ENCODE measurements at regions not wholly inside any gene's neighbourhood (a gene's known extent, or its start where the extent isn't known, plus 50 kb on each side); places are given as distances from the start of the nearest gene placed in this dataset.

DNA sequence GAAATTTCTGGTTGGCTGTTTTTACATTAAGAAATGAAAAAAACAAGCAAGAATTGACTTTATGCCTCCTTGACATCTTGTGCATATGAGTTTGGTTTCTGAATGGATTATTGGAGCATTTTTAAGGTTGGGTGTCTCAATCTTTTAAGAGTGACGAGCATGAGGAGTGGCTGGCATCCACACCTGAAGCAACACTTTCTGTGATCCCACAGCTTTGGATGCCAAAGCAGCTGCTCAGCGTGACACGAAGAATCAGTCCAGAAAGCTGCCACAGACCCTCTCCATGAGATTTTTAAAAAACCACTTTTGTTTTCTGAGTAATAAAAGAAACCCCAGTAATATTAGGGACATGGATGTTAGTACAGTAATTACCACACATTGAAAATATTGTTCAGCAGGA, 154.5 kb downstream of the KLF13 start:
- WGBS (ENCODE audit: missing lambda C conversion rate), result 74% methylated on average over 3 of the region's 3 CpGs
- CTCF ChIA-PET, result interaction anchor here (1.1 to 13.3 kb wide), 4 partner anchors 7 to 281 kb away, joined by 3 to 162 read pairs (median 4); no protein-coding TSS in a partner anchor

DNA sequence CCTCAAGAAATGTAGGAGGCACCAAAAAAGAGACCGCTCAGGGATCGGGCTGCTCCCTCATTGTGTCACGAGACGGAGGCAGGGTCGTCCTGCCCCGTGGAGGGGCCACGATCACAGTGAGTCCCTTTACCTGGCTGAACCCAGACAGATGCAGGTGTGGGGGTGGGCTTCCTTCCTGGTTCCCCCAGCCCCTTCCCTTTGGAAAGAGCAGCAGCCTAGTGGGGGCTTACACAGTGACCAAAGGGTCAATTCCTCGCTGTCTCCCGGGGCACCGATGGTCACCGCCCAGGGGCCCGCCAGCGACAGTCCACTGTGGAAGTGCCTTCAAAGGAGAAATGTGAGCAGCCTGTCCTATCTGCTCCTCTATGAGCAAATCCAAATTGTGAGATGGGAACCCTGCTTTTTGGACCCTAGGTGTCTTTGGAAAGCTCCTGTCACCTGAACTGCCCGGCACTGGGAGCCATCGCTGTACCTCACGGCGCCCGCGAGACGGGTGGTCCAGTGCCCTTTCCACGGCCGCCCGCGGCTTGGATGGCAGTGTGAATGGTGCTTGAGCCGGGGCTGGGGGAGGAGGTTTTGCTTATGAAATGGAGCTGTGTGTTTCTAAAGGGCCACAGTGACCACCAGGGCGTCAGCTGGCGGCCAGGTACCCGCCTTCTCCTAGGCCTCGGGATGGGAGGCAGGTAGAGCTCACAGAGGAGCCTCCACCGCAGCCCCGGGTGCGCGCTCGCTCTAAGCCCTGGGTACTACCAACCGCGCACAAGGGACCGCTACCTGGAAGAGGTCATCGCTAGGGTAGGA, 155.7 kb downstream of the KLF13 start:
- 87% methylated on average over 38 of the region's 38 CpGs for WGBS (ENCODE audit: missing lambda C conversion rate)
- Histone ChIP-seq H3K27ac (no peak overlapping the region), H3K9me3 (no peaks in the 10 kb centered on the region), H3K4me3 (no peak overlapping the region), H3K4me2 (no peak overlapping the region), H3K4me1 (no peaks in the 10 kb centered on the region)
- POLR2A ChIA-PET, result no interaction called here
- DNase-seq (ENCODE audit: low read depth in 1 of 2, low spot score in 1 of 2) (no peak), ATAC-seq (no peak), FAIRE-seq (no peak)
- TF ChIP-seq CBX8 (IDR thresholded peaks at IDR 0.05), result no peak
- TF ChIP-seq, protein P1, sequence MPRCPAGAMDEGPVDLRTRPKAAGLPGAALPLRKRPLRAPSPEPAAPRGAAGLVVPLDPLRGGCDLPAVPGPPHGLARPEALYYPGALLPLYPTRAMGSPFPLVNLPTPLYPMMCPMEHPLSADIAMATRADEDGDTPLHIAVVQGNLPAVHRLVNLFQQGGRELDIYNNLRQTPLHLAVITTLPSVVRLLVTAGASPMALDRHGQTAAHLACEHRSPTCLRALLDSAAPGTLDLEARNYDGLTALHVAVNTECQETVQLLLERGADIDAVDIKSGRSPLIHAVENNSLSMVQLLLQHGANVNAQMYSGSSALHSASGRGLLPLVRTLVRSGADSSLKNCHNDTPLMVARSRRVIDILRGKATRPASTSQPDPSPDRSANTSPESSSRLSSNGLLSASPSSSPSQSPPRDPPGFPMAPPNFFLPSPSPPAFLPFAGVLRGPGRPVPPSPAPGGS (IDR thresholded peaks at IDR 0.05), result no peak
- no peak for TF ChIP-seq POLR2AphosphoS2 (conservative IDR thresholded peaks at IDR 0.05; ENCODE audit: low read length)
- no peak for TF ChIP-seq MAFK (IDR thresholded peaks at IDR 0.05; ENCODE audit: partially characterized antibody)
- no peak for TF ChIP-seq SMC3 (IDR thresholded peaks at IDR 0.05)
- no peak for TF ChIP-seq HOXB5 (CRISPR knock-in tag; IDR thresholded peaks at IDR 0.05)
- TF ChIP-seq MAZ (IDR thresholded peaks at IDR 0.05; ENCODE audit: borderline replicate concordance, low read depth, low read length), result no peak
- no peak for TF ChIP-seq GATA3 (IDR thresholded peaks at IDR 0.05; ENCODE audit: borderline replicate concordance)
- TF ChIP-seq ESRRA (IDR thresholded peaks at IDR 0.05; ENCODE audit: borderline replicate concordance, low read length), result no peak
- TF ChIP-seq POLR2A (IDR thresholded peaks at IDR 0.05; ENCODE audit: low read length), result no peak
- TF ChIP-seq RCOR1 (IDR thresholded peaks at IDR 0.05; ENCODE audit: low read depth, low read length), result no peak
- no peak for TF ChIP-seq JUNB (IDR thresholded peaks at IDR 0.05)
- no peak for TF ChIP-seq KDM5A (IDR thresholded peaks at IDR 0.05)
- no peak for TF ChIP-seq EHF (CRISPR knock-in tag; IDR thresholded peaks at IDR 0.05)
- no peak for TF ChIP-seq ZC3H11A (IDR thresholded peaks at IDR 0.05)
- no peak for TF ChIP-seq RARB (CRISPR knock-in tag; IDR thresholded peaks at IDR 0.05)
- TF ChIP-seq CBX2 (IDR thresholded peaks at IDR 0.05; ENCODE audit: borderline replicate concordance, low read depth), result no peak
- CTCF ChIA-PET, result interaction anchor here (0.9 to 2.2 kb wide), 8 partner anchors 8 to 282 kb away, joined by 3 to 5 read pairs (median 4); no protein-coding TSS in a partner anchor

More for the DNA sequence above, 154.5 kb downstream of the KLF13 start:
- no peak for DNase-seq (ENCODE audit: low read depth in 1 of 2, low spot score in 1 of 2)
- no peak overlapping the region for H3K27ac ChIP-seq
- H3K4me2 ChIP-seq, result no peak overlapping the region
- FAIRE-seq, result no peak
- no peak overlapping the region for H3K4me3 ChIP-seq
- H3K4me1 ChIP-seq, result no peaks in the 10 kb centered on the region
- POLR2A ChIA-PET, result no interaction called here
- no peak for ATAC-seq
- TF ChIP-seq POLR2AphosphoS2 (conservative IDR thresholded peaks at IDR 0.05; ENCODE audit: low read length), result no peak
- no peak for TF ChIP-seq KDM5A (IDR thresholded peaks at IDR 0.05)
- H3K9me3 ChIP-seq, result no peaks in the 10 kb centered on the region

DNA sequence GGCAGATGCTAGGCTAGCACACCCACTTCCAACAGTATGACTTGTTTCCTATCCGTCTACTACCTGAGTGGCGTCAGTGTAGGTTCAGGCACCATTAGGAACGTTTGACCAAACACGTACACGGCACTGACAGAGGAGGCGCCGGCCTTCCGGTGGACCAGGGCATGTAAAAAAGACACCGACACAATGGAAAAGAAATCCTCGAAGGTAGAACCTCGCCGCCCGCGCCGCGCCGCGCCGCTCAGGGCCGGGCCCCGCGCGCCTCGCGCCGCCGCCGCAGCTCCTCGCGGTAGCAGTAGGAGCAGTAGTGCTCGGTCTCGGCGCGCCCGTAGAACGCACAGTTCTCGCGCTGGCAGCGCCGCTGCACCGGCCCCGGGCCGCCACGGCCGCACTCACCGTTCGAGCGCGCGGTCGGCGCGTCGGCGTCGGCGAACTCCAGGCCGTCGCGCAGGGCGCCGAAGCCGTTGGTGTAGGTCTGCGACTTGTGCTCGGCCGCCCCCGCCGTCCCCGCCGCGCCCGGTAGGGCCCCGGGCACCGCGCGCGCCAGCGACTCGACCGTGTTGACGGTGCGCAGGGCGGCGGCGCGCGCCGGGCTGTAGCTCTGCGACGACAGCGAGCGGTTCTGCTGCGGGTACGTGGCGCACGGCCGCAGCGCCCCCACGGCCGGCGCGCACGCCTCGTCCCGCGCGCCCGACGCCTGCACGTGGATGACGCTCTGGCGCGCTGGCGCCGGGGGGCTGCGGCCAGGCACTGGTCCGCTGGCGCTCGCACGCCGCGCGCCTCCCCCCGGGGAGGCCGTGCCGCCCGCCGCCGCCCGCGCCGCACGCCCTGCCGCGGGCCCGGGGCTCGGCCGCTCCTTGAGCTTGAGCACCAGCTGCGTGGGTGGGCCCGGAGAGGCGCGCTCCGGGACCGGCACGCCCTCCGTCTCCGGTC, 156.7 kb downstream of the KLF13 start:
- Histone ChIP-seq H3K9me3 (no peaks in the 10 kb centered on the region), H3K4me3 (no peak overlapping the region), H3K27ac (no peak overlapping the region), H3K4me2 (no peak overlapping the region), H3K4me1 (peaks cover 8% of the 10 kb centered on the region)
- CTCF ChIA-PET, result interaction anchor here (1.0 to 2.2 kb wide), 5 partner anchors 7 to 268 kb away, joined by 3 to 5 read pairs (median 4); no protein-coding TSS in a partner anchor
- ATAC-seq (no peak), DNase-seq (ENCODE audit: low read depth in 1 of 2, low spot score in 1 of 2) (no peak), FAIRE-seq (no peak)
- TF ChIP-seq CEBPB (IDR thresholded peaks at IDR 0.05) (no peak), KDM1A (IDR thresholded peaks at IDR 0.05; ENCODE audit: low read depth) (no peak), RAD21 (conservative IDR thresholded peaks at IDR 0.05 in 1 of 2, IDR thresholded peaks at IDR 0.05 in 1 of 2) (no peak), MYC (IDR thresholded peaks at IDR 0.05; ENCODE audit: borderline replicate concordance, low read length) (no peak), CBX2 (IDR thresholded peaks at IDR 0.05; ENCODE audit: borderline replicate concordance, low read depth) (no peak), NFE2L2 (conservative IDR thresholded peaks at IDR 0.05; ENCODE audit: low read length) (no peak), BHLHE40 (IDR thresholded peaks at IDR 0.05; ENCODE audit: low read depth, low read length) (no peak)
- TF ChIP-seq, protein P1 (IDR thresholded peaks at IDR 0.05), result no peak
- POLR2A ChIA-PET, result no interaction called here
- WGBS (ENCODE audit: missing lambda C conversion rate), result 93% methylated on average over 145 of the region's 147 CpGs

Data from A549 (cell line).